HG02840 (cell line): ENCODE measurements at regions not wholly inside any gene's neighbourhood (a gene's known extent, or its start where the extent isn't known, plus 50 kb on each side); places are given as distances from the start of the nearest gene placed in this dataset.

Source experiments
- ATAC-seq: cut with Tn5 transposase; IDR thresholded peaks from one replicate; pipeline ENCODE4 v1.9.1; 2021; ENCODE audit warnings: mild to moderate bottlenecking, moderate library complexity, moderate number of reproducible peaks; ENCODE audit not compliant: unreplicated experiment, low FRiP score

- ATAC-seq: no peak
These were observed 105.0 kb upstream of the NPY start for GRCh38 chr7:24178811-24179570.

DNA sequence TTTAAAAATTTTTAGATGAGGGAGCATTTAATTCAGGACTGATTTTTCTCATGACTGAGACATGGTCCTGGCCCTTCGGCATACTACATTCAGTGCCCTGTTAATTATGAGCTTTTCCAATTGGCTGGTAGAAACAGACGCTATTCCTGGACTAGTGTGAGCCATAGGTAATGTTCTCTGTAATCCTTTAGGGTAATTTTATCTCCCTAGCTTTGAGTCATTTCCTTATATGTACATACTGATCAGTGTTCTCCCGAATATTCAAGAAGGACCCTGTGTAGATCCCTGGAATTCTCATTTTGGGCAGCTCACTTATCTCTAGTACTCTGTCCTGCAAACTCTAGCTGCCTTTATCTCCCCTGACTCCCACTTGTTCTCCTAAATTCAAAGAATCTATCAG lies 92.6 kb upstream of the NPY start:
- ATAC-seq: no peak

- ATAC-seq: no peak
These were observed 91.9 kb upstream of the NPY start for GRCh38 chr7:24192053-24192452.

DNA sequence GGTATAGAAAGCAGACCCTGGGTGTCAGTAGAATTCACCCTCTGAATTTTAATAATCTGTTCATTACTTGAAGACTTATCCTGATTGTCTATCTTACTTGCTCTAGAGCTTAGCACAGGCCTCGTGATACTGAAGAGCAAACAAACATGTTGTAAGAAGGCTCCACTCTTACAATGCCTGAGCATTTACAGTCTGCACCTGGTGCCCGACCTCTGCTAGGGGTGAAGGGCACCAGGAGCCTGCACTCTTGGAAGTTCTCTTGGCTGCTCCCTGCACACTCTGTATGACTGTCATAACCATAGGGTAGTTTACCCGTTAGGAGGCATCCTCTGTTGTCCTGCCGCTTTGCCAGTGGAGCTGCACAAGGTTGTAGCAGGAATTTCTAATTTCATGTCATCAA lies 91.3 kb upstream of the NPY start:
- ATAC-seq: no peak

GRCh38 chr7:24197852-24198251 lies 86.1 kb upstream of the NPY start:
- ATAC-seq: no peak

GRCh38 chr7:24199978-24200377 lies 84.0 kb upstream of the NPY start:
- ATAC-seq: no peak

DNA sequence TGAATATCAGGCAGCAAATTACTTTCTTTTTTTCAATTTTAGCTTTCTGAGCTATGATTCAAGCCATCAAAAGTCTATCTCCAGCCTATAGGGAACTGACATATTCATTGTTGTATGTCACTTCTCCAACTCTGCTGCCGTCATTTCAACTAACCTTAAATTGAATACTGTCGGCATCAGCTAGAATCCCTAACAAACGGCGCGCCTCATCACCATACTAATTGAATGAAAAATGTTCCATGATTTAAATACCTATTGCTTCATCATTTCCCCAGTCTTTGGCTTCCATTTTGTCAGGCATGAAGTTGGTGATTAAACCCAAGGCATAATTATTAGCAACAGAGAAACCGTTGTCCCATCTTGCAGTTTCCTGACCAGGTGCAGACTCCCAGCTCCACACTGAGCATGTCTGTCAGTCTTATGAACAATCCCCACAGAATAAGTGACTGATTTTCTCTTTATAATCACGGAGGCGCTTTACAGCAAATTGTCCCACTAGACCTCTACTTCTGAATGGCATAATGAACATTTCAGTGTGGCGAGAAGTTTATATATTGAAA lies 83.5 kb upstream of the NPY start:
- no peak for ATAC-seq

GRCh38 chr7:24201226-24201625 lies 82.8 kb upstream of the NPY start:
- ATAC-seq: no peak

GRCh38 chr7:24212073-24212472 lies 71.9 kb upstream of the NPY start:
- ATAC-seq: no peak

DNA sequence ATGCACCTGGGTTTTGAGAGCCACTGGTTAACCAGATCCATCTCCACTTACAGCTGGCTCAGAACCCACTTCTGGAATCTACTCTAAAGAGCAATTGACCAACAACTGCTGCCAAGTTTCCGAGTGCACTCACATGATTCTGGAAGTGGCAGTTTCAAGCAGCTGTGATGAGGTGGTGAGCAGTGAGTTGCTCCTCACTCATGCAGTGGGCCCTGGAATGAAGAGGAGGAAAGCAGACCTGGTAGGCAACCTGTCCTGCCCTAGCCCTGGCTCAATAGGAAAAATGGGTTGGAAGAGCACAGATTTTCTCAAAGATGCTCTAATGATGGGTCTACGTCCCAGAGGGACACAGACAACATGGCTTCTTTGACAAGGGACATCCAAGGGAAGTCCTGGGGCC lies 70.7 kb upstream of the NPY start:
- ATAC-seq: no peak

- no peak for ATAC-seq
These were observed 69.3 kb upstream of the NPY start for GRCh38 chr7:24214670-24215069.

DNA sequence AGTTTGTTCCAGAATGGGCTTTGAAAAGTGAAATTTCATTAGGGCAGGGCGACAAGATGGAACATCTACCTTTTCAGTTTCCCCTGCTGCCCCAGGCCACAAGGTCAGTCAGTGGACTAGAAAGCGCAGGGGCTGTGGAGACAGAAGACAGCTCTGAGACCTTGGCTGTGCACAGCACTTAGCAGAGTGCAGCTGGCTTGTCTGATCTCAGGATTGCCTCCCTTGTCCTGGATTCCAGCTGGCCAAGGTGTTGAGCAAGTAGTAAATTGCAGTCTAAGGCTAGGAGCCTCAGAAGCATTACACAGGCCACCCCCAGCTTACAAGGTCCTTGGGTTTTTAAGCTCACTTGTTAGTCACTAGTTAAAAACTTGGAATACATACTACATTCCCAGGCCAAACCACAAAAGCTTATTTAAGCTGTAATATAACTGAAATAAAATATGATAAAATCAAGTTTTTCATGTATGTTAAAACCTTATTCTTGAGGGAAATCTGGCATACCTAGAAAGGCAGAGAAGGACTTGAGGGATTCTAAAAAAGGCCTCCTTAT lies 67.3 kb upstream of the NPY start:
- no peak for ATAC-seq

DNA sequence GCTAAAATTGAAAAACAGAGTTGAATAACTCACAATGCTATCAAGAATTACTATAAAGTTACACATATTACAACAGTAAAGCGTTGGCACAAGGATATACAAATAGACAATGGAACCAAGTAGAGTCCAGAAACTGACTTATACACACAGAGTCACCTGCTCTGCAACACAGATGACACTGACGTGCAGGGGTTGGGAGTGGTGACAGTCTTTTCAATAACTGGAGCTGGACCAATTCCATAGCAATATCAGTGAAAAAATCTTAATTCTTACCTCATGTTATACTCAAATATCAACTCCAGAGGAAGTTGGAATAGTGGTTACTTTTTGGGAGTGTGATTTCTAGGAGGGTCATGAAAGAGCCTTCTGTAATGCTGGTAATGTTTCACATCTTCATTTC lies 62.5 kb upstream of the NPY start:
- ATAC-seq: no peak

DNA sequence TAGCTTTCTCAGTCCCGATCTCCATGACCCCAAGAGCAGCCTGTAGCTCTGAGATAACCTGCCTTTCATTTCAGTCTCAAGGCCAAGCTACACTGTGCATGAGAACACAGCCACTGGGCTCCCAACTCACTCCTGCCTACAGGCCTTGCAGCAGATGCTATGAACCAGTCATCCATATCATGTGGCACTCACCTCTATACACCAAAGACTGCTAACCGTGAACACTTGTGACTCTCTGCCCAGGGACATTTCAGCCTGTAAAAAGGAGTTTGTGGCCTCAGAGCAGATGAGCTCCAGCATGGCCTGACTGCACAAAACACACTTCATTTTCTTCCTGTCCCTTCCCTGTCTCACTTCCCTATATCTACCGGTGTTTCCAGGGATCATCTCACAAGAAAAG lies 56.9 kb upstream of the NPY start:
- ATAC-seq: no peak

DNA sequence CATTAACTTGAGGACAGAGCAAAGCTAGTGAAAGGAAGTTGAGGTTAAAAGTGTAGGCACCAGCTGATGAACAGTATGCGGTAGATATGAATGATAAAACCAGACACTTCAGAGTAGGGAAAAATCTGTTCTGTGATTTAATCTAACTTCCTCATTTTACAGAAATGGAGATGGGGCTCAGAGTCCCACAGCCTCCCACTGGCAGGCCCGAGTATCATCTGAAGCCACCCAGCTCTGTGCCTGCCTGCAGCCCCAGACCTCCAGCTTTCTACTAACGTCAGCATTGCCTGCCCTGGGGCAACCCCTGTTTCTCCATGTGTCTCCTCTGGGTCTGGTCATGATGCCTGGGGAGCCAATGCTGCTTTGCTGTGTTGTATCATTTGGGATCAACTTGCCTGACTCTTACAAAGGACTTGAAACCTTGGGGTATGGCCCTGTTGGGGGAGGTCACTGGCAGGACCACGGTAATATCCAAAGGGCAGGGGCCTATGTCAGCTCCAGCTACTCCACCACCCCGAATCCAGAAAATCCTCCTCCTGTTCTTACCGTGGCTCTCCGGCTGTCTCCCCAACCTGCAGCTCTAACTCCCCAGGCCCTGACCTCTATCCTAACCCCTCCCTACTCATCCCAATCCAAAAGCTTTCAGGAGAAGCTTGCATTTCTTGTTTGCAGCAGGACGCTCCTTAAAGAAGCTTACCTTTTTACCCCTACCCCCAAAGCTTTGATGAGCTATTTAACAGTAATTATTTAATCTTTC lies 56.2 kb upstream of the NPY start:
- ATAC-seq: peak; percentile 91

DNA sequence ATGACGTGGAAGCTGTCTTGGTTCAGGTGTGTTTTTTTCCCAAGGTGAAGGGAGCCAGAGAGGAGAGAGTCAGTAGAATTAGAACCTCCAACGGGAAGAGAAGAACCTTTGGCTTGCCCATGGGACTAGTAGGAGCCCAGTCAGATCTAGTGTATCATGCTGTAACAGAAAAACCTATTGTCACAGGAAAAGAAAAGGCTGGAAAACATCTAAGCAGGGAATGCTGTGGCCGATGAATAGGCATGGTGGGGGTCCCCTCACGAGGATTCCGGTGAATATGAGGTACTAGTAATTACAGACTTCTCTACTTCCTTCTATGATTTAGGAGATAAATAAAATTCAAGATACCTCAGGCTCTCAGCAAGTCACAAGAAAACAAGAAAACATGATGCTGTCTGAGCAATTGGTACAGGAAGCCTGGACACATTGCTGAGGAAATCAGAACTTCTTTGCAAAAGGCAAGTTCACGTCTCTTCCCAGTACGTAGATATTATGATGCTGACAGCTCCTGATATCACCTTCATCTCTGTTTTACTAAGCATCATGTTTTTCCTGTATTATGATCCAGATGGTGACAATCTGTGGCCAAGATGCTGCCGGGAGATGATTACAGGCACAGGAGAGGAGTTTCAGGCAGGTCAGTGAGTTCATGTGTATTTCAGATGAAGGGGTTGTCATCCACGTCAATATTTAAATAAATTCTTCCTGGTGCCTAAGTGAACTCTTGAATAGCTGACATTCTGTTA lies 54.3 kb upstream of the NPY start:
- no peak for ATAC-seq

- no peak for ATAC-seq
These were observed 52.5 kb upstream of the NPY start for GRCh38 chr7:24231493-24231892.

GRCh38 chr7:24233386-24233785 lies 50.6 kb upstream of the NPY start:
- no peak for ATAC-seq
